HG03095 (cell line): ENCODE measurements at regions not wholly inside any gene's neighbourhood (a gene's known extent, or its start where the extent isn't known, plus 50 kb on each side); places are given as distances from the start of the nearest gene placed in this dataset.

ENCODE experiments used
- ATAC-seq: cut with Tn5 transposase; IDR thresholded peaks from one replicate; pipeline ENCODE4 v1.9.1; 2021; ENCODE audit warnings: moderate library complexity; ENCODE audit not compliant: unreplicated experiment

DNA sequence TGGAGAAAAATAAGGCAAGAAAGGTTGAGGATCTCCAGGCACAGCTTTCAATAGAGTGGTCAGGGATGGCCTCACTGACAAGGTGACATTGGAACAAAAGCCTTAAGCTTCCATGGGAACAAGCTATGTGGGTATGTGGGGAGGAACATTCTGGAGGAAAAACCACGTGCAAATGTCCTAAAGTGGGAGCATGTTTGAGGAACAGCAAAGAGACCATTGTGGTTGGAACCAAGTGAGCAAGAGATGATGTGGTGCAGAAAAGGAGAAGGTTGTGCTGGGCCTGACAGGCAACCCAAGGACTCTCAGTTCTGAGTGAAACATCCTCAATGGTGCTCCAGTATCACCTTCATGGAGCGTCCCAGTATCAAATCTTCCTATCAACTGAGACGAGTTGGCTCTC, 184.0 kb downstream of the CAND1 start:
- ATAC-seq: no peak

DNA sequence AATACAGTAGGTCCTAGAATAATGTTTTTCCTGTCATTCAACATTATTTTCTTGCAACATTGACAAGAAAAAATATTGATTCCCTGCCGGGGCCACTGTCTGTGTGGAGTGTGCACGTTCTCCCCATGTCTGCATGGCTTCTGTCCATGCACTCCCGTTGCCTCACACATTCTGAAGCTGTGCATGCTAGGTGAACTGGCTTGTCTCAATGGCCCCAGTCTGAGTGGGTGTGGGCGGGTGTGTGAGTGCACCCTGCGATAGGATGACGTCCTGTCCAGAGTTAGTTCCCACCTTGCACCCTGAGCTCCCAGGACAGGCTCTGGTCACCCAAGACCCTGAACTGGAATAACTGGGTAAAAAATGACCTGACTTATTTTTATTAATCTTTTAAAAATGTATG, 186.1 kb downstream of the CAND1 start:
- ATAC-seq: no peak

DNA sequence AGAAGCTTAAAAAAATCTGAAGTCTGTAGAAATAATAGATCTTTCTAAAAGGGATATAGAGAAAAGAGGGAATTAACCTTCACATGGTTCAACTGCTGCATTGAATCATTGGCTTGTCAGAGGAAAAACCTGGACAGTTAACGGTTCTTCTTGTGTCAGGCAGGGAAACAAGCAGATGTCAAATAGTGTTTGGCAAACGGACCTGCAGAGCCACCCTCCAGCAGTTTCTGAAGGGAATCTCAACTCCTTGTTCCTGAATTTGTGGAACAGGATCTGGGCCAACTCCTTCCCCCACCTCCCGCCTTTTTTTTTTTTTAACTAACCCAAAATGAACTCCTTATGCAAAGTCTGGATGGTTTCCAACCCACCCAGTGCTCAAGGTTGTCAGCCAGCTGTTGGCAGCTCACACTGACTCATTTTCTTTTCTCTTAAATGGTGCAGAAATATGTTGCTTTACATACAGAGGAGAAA, 187.3 kb downstream of the CAND1 start:
- no peak for ATAC-seq

DNA sequence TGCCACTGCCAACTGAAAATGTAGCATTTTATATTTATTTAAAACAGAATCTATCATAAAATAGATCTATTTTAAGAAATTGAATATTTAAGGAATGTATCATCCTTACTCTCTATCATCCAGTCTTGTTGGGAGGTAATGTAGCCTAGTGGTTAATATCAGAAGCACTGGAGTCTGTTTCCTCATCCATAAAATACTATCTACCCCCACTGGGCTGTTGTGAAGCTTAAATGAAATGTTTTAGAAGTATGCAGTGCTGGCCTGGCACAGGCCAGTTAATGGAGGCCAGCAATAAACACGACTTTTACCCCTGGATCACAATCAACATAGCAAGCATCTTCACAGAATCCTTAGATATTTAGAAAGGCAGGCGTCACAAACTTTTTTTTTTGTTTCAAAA, 188.0 kb downstream of the CAND1 start:
- ATAC-seq: no peak

DNA sequence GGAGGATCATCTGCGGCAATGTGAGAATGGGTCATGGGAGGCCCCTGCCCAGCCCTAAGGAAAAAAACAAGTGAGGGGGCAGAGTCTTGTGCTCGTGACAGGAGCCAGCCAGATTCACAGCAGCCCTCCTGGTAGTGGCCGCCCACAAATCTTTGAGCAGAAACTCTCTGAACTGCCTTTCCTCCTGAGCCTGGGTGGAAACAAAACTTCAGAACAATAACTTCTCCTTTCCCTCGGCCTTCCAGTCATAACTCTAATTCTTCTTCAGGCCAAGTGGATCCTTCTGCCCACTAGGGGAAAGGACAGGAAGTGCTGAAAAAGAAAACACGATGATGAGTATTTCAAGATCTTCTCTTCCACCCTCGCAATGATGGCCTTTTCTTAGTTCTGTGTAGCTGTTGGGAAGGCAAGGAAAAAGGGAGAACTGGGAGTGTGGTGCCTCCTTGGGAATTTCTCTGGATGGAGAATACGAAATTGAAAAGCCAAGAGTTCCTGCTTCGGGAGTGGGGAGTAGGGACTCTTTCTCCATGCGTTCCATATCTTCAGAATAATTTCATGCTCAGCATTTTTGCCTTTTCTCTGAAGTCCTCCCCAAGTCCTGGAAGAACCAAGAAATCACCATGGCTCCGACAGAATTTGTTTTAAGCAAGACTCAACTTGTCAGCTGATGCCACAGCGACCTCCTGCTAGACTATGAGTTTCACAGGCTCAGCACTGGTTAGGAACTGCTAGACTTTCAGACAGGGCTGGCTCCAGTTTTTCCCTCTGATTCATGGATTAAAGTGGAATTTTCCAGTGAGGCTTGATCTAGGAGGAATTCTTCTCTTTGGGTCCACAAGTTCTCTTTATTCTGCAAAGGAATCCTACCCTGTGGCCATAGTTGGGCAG, 188.9 kb downstream of the CAND1 start:
- ATAC-seq: no peak

DNA sequence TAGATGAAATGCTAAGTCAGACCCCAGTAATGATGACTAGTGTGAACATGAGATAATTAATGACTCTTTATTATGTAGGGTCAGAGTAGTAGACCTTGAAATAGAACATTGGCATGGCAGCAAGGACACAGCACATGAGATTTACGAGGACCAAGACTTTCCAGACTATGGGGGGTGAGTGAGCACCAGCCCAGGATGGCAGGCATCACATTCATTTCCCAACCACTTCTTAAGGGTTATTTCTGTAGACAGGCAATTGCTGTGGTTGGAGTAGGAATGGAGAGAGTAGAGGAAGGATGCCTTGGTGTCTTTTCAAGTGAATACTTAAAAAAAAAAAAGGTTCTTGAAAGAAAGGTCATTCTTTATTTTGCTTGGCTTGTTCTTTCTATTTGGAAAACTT, 189.4 kb upstream of the DYRK2 start:
- ATAC-seq: no peak

DNA sequence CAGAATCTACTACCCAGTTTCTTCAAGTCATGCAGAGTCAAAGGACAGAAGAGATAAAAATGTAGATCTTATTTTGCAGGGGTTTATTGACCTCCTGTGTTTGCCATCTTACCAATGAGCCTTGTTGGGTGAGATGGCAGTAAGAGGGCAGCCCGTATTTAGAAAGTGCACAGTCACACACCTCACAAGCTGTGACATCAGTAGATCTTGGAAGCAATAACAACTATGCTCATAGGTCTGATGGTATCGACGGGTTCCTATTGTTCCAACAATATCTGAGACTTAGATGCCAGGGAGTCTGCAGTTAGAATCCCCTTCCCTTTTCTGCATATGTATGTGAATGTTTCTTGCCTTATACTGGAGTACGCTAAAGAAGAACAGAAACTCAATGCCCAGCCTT, 189.0 kb upstream of the DYRK2 start:
- no peak for ATAC-seq

DNA sequence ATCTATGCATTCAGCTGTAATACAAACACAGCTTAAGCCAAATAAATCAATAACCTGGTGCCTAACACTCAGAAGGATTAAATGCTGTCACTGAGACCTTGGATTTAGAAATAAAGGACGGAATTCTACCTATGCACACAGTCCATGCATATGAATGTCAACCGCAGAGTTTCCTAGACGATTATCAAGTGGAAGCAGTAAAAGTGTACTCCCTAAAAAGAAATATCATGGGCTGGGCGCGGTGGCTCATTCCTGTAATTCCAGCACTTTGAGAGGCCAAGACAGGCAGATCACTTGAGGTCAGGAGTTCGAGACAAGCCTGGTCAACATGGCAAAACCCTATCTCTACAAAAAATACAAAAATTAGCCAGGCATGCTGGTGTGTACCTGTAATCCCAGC, 188.2 kb upstream of the DYRK2 start:
- ATAC-seq: no peak

DNA sequence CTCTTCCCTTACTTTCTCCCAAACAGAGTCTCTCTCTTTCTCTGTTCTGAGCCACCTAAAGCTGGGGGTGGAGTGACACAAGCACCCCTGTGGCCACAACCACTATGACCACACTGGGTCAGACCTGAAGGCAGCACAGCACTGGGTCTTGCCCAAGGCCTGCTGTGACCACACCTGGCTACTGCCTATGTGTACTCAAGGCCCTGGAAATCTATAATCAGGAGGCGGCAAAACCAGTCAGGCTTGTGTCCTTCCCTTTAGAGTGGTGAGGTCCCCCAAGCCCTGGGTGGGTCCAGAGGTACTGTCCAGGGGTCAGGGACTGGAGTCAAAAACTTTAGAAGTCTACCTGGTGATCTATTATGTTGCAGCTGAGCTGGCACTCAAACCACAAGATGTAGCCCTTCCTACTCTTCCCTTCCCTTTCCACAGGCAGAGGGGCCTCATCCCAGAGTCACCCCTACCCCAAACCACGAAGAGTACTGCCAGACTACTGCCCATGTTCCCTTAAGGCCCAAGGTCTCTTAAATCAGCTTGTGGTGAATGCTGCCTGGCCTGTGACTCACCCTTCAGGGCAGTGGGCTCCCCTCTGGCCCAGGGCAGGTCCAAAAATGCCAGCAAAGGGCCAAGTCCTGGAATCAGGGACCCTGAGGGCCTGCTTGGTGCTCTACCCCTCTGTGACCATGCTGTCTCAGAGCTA, 179.8 kb upstream of the DYRK2 start:
- ATAC-seq: no peak

DNA sequence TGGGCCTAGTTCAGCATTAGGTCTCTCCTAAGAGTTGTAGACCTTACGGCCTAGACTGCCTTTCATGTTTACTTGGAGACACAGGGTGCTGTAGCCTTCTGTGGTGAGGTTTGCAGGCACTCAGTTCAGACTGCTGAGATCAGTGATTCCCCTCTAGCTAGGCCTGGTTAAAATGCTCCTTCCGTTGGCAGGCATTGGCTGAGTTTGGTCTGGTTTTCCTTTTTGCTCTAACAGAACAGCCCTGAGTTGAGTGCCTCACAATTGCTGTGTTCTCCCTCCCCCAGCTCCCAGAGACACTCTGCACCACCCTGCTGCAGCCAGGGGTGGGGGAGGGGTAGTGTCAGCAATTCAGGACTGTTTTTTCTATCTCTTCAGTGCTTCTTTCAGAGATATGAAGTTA, 178.9 kb upstream of the DYRK2 start:
- no peak for ATAC-seq

DNA sequence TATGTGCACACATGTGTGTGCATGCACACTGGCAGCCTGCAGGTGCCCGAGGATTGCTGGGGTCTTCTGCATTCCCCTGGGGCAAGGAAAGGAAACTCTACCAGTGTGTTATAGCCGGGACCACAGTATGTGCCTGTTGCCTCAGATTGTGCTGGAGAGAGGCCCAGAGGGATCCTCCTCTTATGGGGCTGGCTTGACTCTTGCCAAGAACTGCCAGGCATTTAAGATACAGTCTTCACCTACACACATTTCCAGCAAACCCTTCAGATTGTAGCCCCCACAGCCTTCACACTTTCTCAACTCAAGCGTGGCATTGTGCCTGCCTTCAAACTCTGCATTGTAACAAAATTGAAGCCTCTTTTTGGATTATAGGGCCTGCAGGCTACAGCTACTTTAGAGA, 176.7 kb upstream of the DYRK2 start:
- ATAC-seq: no peak

DNA sequence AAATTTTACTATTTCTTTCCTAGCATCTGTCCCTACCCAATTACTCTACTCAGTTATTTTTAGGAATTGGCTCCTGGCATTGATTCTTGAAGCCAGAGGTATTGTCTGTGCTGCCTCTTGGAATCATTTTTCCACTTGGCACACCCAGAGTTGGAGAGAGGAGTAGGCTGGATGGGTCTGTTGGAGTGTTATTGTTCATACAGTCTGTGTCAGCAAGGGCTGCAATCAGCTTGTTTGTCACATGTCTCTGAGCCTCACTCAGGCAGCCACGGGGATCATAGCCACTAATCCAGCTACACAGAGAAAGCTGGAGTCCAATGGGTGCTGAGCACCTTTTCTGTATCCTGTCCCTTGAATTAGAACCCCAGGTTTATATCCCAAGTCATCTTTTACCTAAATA, 176.0 kb upstream of the DYRK2 start:
- no peak for ATAC-seq

DNA sequence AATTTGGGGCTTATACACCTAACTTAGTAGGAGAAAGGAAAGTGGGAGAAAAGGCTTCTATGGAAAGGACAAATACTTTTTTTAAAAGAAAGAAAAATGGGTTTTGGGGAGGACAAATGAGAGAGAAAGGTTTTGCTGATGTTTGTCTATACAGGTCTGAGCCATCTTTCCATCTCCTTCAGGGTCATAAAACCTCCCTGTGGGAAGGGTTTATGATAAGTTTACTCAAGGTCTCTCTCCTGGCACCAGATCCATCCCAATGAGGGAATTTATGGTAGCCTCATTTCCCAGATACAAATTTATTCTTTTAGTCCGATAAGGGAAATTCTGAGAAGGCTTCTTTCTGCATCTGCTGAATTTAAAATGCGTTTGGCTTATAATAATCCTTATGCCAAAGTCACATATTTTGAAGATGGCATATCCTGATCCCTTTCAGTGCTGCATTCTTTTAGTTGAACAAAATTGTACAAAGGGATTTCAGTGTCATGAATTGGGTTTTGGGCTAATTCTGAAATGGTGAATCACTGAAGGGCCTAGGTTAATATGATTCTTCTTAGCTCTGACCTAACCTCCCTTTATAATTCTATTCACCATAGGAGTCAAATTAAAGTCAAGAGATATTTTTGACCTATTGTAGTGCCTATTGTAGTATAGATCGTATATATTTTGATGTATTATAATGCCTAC, 173.5 kb upstream of the DYRK2 start:
- ATAC-seq: no peak

DNA sequence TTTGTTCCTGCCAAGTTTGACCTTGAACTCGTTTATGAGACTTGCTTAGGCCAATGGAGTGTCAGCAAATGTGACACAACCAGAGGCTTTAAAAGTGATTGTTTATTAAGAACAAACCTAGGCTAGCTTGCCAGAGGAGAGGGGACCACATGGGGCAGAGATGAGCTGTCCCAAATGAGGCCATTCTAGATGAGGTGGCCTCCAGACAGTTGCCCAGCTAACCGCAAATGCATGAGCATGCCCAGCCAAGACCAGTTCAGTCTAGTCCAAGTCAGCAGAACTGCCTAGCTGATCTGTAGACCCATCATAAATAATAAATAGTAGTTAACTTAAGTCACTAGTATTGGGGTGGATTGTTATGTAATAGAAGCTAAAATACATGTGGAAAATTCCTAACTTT, 172.8 kb upstream of the DYRK2 start:
- no peak for ATAC-seq

DNA sequence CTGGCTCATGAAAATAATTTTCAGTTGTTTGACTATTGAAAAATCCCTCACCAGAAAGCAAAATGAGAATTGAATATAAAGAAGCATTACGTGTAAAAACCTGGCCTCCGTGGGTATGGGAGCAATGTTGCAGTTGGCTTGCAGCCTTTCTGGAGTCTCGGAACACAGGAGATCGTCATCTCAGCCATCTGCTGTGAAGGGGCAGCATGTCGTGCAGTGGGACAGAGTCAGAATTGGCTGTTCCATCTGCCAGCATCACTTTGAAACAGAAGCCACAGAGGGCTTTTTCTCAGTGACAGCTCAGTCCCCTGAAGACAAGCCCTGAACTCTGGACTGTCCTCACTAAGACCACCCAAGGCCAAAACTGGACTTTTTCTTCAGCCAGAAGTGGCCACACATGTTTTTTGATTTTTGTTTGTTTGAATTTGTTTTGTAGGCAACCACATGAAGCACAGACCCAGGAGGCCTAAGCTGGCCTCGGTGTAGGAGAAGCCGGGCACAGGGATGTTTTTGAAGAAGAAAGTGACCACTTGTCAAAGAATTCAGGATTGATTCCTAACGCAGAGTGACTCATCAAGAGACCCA, 170.8 kb upstream of the DYRK2 start:
- ATAC-seq: no peak

DNA sequence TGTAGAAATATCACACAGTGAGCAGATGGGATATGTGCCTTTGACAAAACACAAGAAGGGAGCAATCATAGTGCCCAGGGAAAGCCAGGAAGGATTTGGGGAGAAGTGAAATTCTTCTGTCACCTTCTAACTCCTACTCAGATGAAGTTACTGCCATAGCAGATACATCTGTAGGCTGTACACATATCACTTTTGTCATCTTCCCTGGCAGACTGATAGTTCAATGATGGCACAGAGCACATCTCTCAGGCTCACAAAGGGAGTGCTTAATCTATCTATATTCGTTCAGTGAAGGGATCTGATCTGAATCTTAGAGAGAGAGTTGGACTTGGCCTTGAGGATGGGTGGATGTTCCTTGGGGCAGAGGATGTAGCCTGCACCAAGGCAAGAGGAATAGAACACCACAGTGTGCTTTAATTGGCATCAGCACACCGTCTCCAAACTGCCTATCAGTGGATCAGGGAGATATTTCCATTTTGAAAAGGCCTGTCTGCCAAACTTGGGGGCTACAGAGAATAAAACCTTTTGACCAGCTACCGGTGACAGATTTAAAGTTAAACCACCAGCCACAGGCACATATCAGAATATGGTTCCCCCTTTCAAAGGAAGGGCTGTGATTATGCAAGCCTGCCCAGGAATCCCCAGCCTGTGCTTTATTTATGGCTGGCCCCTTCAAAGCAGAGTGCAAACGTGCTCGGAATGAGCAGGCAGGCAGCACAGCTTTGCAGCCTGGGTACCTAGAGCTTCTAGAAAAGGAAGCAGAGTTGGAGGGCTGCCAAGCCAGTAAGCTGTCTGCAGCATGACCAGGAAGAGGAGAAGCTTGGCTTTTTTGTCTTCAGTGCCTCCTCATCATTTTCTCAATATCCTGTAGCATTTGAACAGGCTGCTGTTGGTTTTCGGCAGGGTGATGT, 165.5 kb upstream of the DYRK2 start:
- peak; percentile 56 for ATAC-seq

DNA sequence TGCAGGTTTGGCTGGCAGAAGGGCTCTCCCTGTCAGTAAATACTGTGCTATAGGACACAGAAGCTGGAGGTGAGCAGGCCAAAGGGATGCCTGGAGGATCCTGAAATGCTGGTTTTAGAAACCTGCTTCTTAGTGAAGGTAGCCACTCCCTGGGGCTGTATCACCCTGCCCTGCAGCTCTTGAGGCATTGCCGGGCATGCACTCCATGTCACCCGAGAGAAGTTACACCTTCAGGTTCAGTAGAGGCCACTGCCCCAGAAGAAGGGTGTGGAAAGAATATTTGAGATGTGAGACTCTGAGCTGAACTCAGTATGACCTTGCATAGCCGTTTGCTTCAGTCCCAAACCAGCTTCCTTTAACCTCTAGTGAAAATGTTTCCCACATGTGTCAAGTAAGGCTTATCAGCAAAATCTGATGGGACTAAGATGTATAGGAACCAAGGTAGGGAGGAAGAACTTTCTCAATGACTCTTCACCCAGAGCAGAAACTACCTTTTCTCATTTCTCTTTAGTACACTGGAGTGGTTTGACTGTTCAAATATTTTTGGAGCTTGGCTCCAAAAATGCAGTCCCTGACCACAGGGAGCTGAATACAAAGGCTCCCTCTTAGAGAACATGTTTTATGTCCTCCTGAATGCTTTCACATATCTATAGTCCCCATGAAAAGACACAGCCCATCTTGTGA, 164.5 kb upstream of the DYRK2 start:
- ATAC-seq: peak; percentile 48

DNA sequence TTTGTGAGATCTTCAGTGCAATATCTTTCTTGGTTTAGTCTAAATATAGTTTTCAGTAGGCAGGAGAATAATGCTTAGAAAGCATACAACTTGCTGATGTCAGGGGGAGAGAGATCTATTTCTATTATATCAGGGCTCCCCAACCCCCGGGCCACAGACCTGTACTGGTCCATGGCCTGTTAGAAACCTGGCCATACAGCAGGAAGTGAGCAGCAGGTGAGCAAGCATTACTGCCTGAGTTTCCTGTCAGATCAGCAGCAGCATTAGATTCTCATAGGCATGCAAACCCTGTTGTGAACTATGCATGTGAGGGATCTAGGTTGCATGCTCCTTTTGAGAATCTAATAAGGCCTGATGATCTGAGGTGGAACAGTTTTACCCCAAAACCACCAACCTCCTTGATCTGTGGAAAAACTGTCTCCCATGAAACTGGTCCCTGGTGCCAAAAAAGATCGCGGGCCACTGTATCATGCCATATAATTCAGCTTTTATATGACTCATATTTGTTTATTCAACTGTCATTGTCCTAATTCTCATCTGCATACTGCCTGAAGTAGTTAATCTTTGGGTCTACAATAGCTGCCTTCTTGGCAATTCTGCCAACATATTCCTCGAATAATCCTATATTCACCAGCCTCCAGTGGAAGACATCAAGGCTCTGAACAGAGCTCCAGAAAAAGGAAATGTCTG, 163.6 kb upstream of the DYRK2 start:
- ATAC-seq: peak; percentile 42

DNA sequence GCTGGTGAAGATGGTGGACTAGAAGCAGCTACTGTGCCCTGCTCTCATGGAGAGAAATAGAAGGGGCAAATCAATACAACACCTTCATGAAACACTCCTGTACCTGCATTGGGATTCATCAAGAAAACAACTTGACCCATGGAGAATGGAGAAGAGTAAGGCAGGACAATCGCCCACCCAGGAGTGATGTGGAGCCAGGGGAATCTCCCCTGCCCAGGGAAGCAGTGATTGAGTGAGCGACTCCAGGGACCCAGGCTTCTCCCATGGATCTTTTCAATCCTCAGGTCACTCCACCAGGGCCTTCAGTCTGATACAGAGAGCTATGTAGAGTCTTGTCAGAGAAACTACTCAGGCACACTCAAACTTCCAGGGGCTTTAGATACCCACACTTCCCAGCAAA, 161.9 kb upstream of the DYRK2 start:
- ATAC-seq: no peak
